ENCODE measurements at regions not wholly inside any gene's neighbourhood (a gene's known extent, or its start where the extent isn't known, plus 50 kb on each side); places are given as distances from the start of the nearest gene placed in this dataset.
"Not testable (repeated sequence)": the region's sequence is repeated elsewhere in the genome, so short reads cannot be mapped to it uniquely, and the experiment has no call there.

DNA sequence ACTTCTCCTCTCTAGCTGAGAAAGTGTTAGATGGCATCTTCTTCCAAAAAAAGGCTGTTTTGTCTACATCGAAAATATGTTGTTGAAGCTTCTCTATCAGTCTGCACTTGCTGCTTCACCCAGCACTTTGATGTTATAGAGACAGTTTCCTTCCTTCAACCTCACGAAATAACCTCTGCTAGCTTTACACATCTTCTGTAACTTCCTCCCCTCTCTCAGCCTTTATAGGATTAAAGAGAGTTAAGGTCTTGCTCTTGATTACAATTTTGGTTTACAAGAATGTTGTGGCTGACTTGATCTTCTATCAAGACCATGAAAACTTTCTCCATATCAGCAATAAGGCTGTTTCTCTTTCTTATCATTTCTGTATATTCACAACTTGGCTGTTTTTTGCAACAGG lies 162.4 kb upstream of the OR4C13 start:
- H3K4me1 ChIP-seq; ATAC-seq; H3K27ac ChIP-seq; H3K27me3 ChIP-seq (ENCODE audit: insufficient read depth in 3 of 3, low read length in 2 of 3); DNase-seq; H3K9me3 ChIP-seq; H3K36me3 ChIP-seq (ENCODE audit: insufficient read depth in 1 of 2, low read depth in 1 of 2); intact Hi-C loops (cut with DNase I); H3K4me3 ChIP-seq: not testable (repeated sequence)
- WGBS, 3 donors, result 36 to 56% (median 51%) methylated on average over 2 of the region's 2 CpGs

DNA sequence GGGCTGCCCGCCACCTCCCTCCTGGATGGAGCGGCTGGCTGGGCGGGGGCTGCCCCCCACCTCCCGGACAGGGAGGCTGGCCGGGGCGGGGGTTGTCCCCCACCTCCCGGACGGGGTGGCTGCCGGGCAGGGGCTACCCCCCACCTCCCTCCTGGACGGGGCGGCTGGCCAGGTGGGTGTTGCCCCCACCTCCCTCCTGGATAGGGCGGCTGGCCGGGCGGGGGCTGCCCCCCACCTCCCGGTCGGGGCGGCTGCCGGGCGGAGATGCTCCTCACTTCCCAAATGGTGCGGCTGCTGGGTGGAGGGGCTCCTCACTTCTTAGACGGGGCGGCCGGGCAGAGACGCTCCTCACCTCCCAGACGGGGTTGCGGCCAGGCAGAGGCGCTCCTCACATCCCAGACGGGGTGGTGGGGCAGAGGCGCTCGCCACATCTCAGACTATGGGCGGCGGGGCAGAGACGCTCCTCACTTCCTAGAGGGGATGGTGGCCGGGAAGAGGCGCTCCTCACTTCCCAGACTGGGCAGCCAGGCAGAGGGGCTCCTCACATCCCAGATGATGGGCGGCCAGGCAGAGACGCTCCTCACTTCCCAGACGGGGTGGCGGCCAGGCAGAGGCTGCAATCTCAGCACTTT lies 153.9 kb upstream of the OR4C13 start:
- H3K27me3 ChIP-seq (ENCODE audit: insufficient read depth in 3 of 3, low read length in 2 of 3); H3K4me3 ChIP-seq; intact Hi-C loops (cut with DNase I); ATAC-seq; H3K27ac ChIP-seq; H3K4me1 ChIP-seq; H3K36me3 ChIP-seq (ENCODE audit: insufficient read depth in 1 of 2, low read depth in 1 of 2); DNase-seq; H3K9me3 ChIP-seq: not testable (repeated sequence)
- 82 to 93% (median 90%) methylated on average over 20 to 35 of the region's 39 CpGs for WGBS, 3 donors

DNA sequence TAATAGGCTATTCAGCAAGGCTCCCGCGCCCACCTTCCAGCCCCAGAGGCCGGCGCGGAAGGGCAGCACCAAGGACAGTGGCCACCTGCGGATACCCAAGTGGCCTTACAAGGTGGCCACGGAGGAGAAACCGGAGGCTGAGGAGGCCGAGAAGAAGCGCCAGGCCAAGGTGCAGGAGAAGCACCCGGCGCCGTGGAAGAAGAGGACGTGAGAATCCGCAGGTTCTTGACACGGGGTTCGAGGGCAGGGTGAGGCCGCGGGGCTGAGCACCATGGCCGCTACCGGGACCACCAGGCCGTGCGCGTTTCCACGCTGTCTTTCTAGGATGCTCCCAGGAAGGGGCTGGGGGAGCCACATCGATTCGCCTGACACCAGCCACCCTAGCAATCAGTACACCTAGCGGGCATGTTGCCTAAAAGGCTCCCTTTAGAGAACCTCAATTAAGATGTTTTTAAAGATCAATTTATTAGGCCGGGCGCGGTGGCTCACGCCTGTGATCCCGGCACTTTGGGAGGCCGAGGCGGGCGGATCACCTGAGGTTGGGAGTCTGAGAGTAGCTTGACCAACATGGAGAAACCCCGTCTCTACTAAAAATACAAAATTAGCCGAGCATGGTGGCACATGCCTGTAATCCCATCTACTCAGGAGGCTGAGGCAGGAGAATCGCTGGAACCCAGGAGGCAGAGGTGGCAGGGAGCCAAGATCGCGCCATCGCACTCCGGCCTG lies 134.3 kb upstream of the OR4C13 start:
- WGBS, 3 donors, result 90 to 94% (median 91%) methylated on average over 33 to 42 of the region's 43 CpGs
- DNase-seq; intact Hi-C loops (cut with DNase I); H3K36me3 ChIP-seq (ENCODE audit: insufficient read depth in 1 of 2, low read depth in 1 of 2); H3K27ac ChIP-seq; ATAC-seq; H3K4me3 ChIP-seq; H3K4me1 ChIP-seq; H3K9me3 ChIP-seq; H3K27me3 ChIP-seq (ENCODE audit: insufficient read depth in 3 of 3, low read length in 2 of 3): not testable (repeated sequence)

DNA sequence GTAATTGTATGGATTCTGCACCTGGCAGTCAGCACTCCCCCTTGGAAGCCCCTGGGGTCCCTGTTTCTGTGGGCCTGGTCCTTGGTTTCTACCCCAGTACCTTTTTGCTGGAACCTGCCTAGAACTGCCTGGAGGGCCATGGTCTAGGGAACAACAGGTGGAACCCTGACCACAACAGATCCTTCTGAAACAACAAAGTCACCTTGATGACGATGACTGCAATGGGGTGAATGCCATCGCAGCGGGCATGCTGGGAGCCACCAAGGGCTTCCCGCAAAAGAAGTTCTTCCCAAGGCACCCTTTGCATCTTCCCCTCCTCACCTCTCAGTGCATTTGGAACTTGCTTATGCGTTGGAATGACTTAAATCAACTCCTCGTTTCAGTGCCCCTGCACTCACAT lies 129.0 kb upstream of the OR4C13 start:
- H3K36me3 ChIP-seq (ENCODE audit: insufficient read depth in 1 of 2, low read depth in 1 of 2); DNase-seq; H3K27ac ChIP-seq; H3K27me3 ChIP-seq (ENCODE audit: insufficient read depth in 3 of 3, low read length in 2 of 3); intact Hi-C loops (cut with DNase I); H3K9me3 ChIP-seq; ATAC-seq; H3K4me3 ChIP-seq; H3K4me1 ChIP-seq: not testable (repeated sequence)
- 63 to 76% (median 68%) methylated on average over 6 of the region's 6 CpGs for WGBS, 3 donors

DNA sequence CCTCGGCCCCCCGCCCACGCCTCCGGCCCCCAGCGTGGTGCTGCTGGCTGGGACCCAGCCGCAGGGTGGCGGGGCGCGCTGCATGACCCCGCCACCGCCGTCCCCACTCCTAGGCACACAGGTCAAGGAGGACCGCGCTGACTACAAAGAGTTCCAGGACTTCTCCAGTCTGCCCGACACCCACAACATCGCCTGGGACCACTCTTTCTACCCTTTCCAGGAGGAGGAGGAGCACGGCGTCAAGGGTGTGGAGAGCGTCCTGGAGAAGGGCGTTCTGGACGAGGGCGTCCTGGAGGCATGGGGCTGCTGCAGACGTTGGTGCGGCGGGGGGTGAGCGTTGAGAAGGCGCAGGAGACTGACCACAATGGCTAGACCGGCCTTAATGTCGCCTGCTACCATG lies 101.7 kb upstream of the OR4C13 start:
- H3K27me3 ChIP-seq (ENCODE audit: insufficient read depth in 3 of 3, low read length in 2 of 3); H3K27ac ChIP-seq; H3K9me3 ChIP-seq; H3K4me3 ChIP-seq; H3K4me1 ChIP-seq; intact Hi-C loops (cut with DNase I); ATAC-seq; DNase-seq; H3K36me3 ChIP-seq (ENCODE audit: insufficient read depth in 1 of 2, low read depth in 1 of 2): not testable (repeated sequence)
- WGBS, 3 donors, result 94 to 95% (median 94%) methylated on average over 19 to 29 of the region's 29 CpGs

DNA sequence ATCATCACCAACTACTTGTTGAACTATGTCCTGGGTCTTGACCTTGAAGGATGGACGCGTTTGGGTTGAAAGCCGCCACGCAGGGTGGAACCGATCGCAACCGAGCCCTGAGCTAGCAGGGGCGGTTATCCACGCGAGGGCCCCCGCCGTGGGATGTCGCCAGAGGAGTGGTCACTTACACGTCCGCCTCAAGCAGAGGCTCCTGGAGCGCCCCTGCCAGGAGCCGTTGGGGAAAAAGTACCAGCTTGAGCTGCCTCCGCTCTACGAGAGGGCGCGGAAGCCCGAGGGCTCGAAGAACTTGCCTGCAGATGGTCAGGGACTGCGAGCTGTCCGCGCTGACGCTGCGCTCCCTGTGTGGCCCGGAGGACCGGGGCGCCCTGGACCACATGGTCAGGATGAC lies 100.7 kb upstream of the OR4C13 start:
- Histone ChIP-seq H3K4me1 (no peaks in the 10 kb centered on the region), H3K27me3 (ENCODE audit: insufficient read depth in 3 of 3, low read length in 2 of 3) (no peaks in the 10 kb centered on the region), H3K27ac (no peak overlapping the region), H3K9me3 (no peaks in the 10 kb centered on the region), H3K4me3 (no peak overlapping the region), H3K36me3 (ENCODE audit: insufficient read depth in 1 of 2, low read depth in 1 of 2) (no peaks in the 10 kb centered on the region)
- DNase-seq (no peak), ATAC-seq (no peak)
- 69 to 80% (median 76%) methylated on average over 31 of the region's 31 CpGs for WGBS, 3 donors
- intact Hi-C loops (cut with DNase I), result no loop called here
- TF ChIP-seq, protein P1, sequence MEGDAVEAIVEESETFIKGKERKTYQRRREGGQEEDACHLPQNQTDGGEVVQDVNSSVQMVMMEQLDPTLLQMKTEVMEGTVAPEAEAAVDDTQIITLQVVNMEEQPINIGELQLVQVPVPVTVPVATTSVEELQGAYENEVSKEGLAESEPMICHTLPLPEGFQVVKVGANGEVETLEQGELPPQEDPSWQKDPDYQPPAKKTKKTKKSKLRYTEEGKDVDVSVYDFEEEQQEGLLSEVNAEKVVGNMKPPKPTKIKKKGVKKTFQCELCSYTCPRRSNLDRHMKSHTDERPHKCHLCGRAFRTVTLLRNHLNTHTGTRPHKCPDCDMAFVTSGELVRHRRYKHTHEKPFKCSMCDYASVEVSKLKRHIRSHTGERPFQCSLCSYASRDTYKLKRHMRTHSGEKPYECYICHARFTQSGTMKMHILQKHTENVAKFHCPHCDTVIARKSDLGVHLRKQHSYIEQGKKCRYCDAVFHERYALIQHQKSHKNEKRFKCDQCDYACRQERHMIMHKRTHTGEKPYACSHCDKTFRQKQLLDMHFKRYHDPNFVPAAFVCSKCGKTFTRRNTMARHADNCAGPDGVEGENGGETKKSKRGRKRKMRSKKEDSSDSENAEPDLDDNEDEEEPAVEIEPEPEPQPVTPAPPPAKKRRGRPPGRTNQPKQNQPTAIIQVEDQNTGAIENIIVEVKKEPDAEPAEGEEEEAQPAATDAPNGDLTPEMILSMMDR (IDR thresholded peaks at IDR 0.05), result no peak

DNA sequence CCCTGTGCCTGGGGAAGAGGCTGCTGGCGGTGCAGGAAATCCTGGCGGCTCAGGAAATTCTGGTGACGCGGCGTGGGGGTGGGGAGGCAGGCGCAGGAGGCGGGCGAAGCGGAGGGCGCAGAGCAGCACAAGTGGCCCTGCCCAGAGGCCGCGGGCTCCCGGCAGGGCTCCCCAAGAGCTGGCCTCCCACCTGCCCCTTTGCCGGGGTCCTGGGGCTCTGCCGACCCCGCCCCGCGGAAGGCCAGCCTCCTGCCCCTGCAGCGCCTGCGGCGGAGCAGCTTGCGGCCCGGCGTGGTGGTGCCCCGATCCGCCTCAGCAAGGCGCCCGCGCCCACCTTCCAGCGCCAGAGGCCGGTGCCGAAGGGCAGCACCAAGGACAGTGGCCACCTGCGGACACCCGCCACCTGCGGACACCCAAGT lies 100.2 kb upstream of the OR4C13 start:
- Histone ChIP-seq H3K27ac (no peak overlapping the region), H3K9me3 (no peaks in the 10 kb centered on the region), H3K36me3 (ENCODE audit: insufficient read depth in 1 of 2, low read depth in 1 of 2) (no peaks in the 10 kb centered on the region), H3K4me1 (no peaks in the 10 kb centered on the region), H3K27me3 (ENCODE audit: insufficient read depth in 3 of 3, low read length in 2 of 3) (no peaks in the 10 kb centered on the region), H3K4me3 (no peak overlapping the region)
- DNase-seq (no peak), ATAC-seq (no peak)
- intact Hi-C loops (cut with DNase I), result no loop called here
- 37 to 51% (median 51%) methylated on average over 28 to 35 of the region's 35 CpGs for WGBS, 3 donors
- TF ChIP-seq, protein P1 (IDR thresholded peaks at IDR 0.05), result no peak

DNA sequence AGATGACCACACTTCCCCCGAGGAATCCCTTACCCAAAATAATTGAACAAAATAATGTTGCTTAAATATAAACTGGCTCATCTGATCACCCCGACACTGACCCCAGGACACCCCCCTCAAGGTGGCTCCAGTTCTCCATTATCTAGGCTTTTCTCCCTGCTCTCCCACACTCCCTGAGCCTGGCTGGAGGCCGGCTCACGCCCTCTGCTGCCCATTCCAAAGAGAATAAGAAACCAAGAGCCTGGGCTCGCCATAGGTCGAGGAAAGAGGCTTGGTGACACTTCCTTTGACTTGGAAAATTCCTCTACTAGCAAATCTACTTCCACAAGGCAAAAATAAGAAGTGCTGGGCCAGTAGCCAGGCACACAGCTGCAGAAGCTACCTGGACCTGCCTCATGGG lies 63.3 kb upstream of the OR4C13 start:
- H3K4me1 ChIP-seq; H3K27me3 ChIP-seq (ENCODE audit: insufficient read depth in 3 of 3, low read length in 2 of 3); DNase-seq; ATAC-seq; intact Hi-C loops (cut with DNase I); H3K27ac ChIP-seq; H3K4me3 ChIP-seq; H3K9me3 ChIP-seq; H3K36me3 ChIP-seq (ENCODE audit: insufficient read depth in 1 of 2, low read depth in 1 of 2): not testable (repeated sequence)
- 43 to 61% (median 55%) methylated on average over 6 of the region's 6 CpGs for WGBS, 3 donors

DNA sequence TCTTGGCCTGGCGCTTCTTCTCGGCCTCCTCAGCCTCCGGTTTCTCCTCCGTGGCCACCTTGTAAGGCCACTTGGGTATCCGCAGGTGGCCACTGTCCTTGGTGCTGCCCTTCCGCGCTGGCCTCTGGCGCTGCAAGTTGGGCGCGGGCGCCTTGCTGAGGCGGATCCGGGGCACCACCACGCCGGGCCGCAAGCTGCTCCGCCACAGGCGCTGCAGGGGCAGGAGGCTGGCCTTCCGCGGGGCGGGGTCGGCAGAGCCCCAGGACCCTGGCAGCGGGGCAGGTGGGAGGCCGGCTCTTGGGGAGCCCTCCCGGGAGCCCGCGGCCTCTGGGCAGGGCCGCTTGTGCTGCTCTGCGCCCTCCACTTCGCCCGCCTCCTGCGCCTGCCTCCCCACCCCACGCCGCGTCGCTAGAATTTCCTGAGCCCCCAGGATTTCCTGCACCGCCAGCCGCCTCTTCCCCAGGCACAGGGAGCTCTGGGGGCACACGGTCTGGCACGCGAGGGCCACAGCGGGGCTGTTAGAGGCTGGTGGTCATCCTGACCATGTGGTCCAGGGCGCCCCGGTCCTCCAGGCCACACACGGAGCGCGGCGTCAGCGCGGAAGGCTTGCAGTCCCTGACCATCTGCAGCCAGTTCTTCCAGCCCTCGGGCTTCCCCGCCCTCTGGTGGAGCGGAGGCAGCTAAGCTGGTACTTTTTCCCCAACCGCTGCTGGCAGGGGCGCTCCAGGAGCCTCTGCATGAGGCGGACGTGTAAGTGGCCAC lies 60.1 kb upstream of the OR4C13 start:
- H3K4me3 ChIP-seq; intact Hi-C loops (cut with DNase I); ATAC-seq; H3K27ac ChIP-seq; H3K36me3 ChIP-seq (ENCODE audit: insufficient read depth in 1 of 2, low read depth in 1 of 2); H3K4me1 ChIP-seq; H3K9me3 ChIP-seq; H3K27me3 ChIP-seq (ENCODE audit: insufficient read depth in 3 of 3, low read length in 2 of 3); DNase-seq: not testable (repeated sequence)
- WGBS, 3 donors, result 24 to 39% (median 32%) methylated on average over 50 to 57 of the region's 57 CpGs

Measured in psoas muscle (tissue), 7 donors.